Stomach (tissue), 8 donors: ENCODE measurements at regions not wholly inside any gene's neighbourhood (a gene's known extent, or its start where the extent isn't known, plus 50 kb on each side); places are given as distances from the start of the nearest gene placed in this dataset.

Experiments used
- DNase-seq, 2 donors: peaks; one replicate each; pipeline versions ENCODE4 v3.0.0 to v3.0.0-alpha.2; 2013 to 2019
- H3K27ac ChIP-seq, 5 donors: fragments of 200-600 bp in 4 of 5; sonication (generic) in 4 of 5; one replicate each; pipeline ENCODE4 v1.5.1; 2013 to 2019; ENCODE audit warnings: mild to moderate bottlenecking in 1 of 5, moderate library complexity in 1 of 5
- H3K27me3 ChIP-seq, 3 donors: fragments of 200-600 bp; sonication (generic); one replicate each; pipeline ENCODE4 v1.5.1; 2017 to 2019; ENCODE audit warnings: mixed run types in 1 of 3
- H3K36me3 ChIP-seq, 4 donors: fragments of 200-600 bp; sonication (generic); 1 replicate in 3 of 4; 2 replicates in 1 of 4; pipeline ENCODE4 v1.5.1; 2016 to 2019
- H3K4me1 ChIP-seq, 4 donors: fragments of 200-600 bp; sonication (generic); one replicate each; pipeline ENCODE4 v1.5.1; 2016 to 2019
- H3K4me3 ChIP-seq, 4 donors: fragments of 200-600 bp; sonication (generic) in 3 of 4; one replicate each; pipeline ENCODE4 v1.5.1; 2016 to 2019; ENCODE audit warnings: mild to moderate bottlenecking in 1 of 4
- H3K9me3 ChIP-seq, 4 donors: fragments of 200-600 bp; sonication (generic); one replicate each; pipeline ENCODE4 v1.5.1; 2016 to 2019
- EP300 ChIP-seq: sonication (generic); formaldehyde crosslinking; IDR thresholded peaks from one replicate; pipeline ENCODE4 v1.6.1; 2017; ENCODE audit warnings: antibody characterized with exemption
- POLR2A ChIP-seq, 4 donors: fragments of 450-650 bp; IDR thresholded peaks; one replicate each; pipeline ENCODE4 v1.6.1; 2016; ENCODE audit warnings: antibody characterized with exemption in 4 of 4, control low read depth in 2 of 4, mild to moderate bottlenecking in 1 of 4, moderate library complexity in 1 of 4
- POLR2AphosphoS5 ChIP-seq, 3 donors: sonication (generic); formaldehyde crosslinking; IDR thresholded peaks; one replicate each; pipeline ENCODE4 v1.6.1; 2016; ENCODE audit warnings: antibody characterized with exemption in 3 of 3
- WGBS, 5 donors: extraction: QIAGEN DNeasy Blood & Tissue Kit in 3 of 5; methylation state at CpG; one replicate each; pipeline versions ENCODE4 v1.1.5 to v1.1.7; 2013 to 2018; 5-methylcytosine and 5-hydroxymethylcytosine counted together
- intact Hi-C: fragments of 100-400 bp; cut with DNase I; formaldehyde crosslinking; loops from one replicate; pipeline ENCODE4 v1.15.1; 2023; ENCODE audit warnings: low total_unique reads
- TF ChIP-seq, protein P1 (sequence below), 7 experiments: fragments of 450-650 bp in 4 of 7; fragments of 200-600 bp in 3 of 7; sonication (generic) in 3 of 7; IDR thresholded peaks; one replicate each; pipeline ENCODE4 v1.5.1; 2016 to 2019; ENCODE audit warnings: antibody characterized with exemption in 7 of 7, control low read depth in 2 of 7, mild to moderate bottlenecking in 1 of 7
- donor health status: healthy with polysubstance abuse.
- donor health status: Bipolar disorder and iron deficiency.
- donor health status: healthy.

- no peak overlapping the region for H3K4me3 ChIP-seq
- 8 to 49% (median 21%) methylated on average over 2 of the region's 2 CpGs for WGBS, 5 donors
- TF ChIP-seq POLR2AphosphoS5 (IDR thresholded peaks at IDR 0.05): no peak
- no peak for TF ChIP-seq EP300
- no peak for TF ChIP-seq POLR2A (IDR thresholded peaks at IDR 0.05)
- TF ChIP-seq, protein P1, sequence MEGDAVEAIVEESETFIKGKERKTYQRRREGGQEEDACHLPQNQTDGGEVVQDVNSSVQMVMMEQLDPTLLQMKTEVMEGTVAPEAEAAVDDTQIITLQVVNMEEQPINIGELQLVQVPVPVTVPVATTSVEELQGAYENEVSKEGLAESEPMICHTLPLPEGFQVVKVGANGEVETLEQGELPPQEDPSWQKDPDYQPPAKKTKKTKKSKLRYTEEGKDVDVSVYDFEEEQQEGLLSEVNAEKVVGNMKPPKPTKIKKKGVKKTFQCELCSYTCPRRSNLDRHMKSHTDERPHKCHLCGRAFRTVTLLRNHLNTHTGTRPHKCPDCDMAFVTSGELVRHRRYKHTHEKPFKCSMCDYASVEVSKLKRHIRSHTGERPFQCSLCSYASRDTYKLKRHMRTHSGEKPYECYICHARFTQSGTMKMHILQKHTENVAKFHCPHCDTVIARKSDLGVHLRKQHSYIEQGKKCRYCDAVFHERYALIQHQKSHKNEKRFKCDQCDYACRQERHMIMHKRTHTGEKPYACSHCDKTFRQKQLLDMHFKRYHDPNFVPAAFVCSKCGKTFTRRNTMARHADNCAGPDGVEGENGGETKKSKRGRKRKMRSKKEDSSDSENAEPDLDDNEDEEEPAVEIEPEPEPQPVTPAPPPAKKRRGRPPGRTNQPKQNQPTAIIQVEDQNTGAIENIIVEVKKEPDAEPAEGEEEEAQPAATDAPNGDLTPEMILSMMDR (IDR thresholded peaks at IDR 0.05): no peak
- intact Hi-C loops: no loop called here
- peaks cover 0 to 16% (median 7%) of the 10 kb centered on the region in 4 donors for H3K4me1 ChIP-seq
- no peaks in the 10 kb centered on the region for H3K36me3 ChIP-seq
- peaks cover 0 to 3% (median 0%) of the 10 kb centered on the region in 4 donors for H3K9me3 ChIP-seq
- peak overlapping the region in 1 of 5 donors; percentile 22 for H3K27ac ChIP-seq
- no peaks in the 10 kb centered on the region for H3K27me3 ChIP-seq
- peak in 1 of 2 donors; percentile 14 for DNase-seq
Observed at GRCh38 chrX:43586830-43587229, 69.3 kb upstream of the MAOA start.

DNA sequence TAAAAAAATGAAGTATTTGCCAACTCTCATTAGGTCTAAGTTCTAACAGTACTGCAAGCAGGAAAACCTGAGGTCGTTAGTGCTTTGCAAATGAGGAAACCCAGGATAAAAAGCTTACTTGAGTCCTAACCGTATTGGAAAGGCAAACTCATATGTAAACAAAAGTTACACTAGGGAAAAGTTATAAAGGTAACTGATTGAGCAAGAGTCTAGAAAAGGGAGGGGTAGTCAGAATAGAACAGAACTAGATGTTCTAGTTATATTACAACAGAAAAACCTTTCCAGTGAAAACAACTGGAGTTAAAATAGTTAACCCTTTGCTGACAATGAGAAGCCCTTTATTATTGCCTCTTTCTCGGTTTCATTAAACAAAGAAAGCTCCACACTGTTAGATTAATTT, 66.4 kb upstream of the MAOA start:
- Histone ChIP-seq H3K9me3 (peaks cover 0 to 3% (median 0%) of the 10 kb centered on the region in 4 donors), H3K4me1 (peaks cover 0 to 26% (median 7%) of the 10 kb centered on the region in 4 donors), H3K27me3 (no peaks in the 10 kb centered on the region), H3K4me3 (no peak overlapping the region), H3K27ac (peak overlapping the region in 4 of 5 donors; percentile 71 to 80 (median 74)), H3K36me3 (no peaks in the 10 kb centered on the region)
- peak in 1 of 2 donors; percentile 59 for DNase-seq
- TF ChIP-seq, protein P1 (IDR thresholded peaks at IDR 0.05): no peak
- TF ChIP-seq POLR2AphosphoS5 (IDR thresholded peaks at IDR 0.05): peak; percentile 30 to 59 (median 39)
- no peak for TF ChIP-seq POLR2A (IDR thresholded peaks at IDR 0.05)
- TF ChIP-seq EP300: no peak
- intact Hi-C loops: no loop called here
- 8 to 20% (median 13%) methylated on average over 3 of the region's 3 CpGs for WGBS, 5 donors

DNA sequence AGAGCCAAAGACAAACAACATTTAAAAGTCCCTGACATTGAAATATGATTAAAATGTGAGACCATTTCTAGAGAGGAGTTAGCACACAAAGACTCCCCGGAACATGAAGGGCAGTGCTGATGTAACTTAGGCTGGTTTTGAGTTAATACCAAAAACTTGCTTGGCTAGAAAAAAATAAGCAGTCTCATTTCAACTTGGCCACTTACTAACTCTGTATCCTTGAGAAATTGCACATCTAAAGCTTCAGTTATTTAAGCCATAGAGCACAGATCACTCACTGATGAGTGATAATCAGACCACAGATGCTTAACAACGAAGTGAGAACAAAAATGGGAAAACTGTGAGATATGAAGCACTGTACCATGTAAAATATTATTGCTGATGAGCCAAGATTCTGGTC, 65.9 kb upstream of the MAOA start:
- Histone ChIP-seq H3K4me1 (peaks cover 0 to 26% (median 7%) of the 10 kb centered on the region in 4 donors), H3K9me3 (peaks cover 0 to 3% (median 0%) of the 10 kb centered on the region in 4 donors), H3K36me3 (no peaks in the 10 kb centered on the region), H3K27ac (peak overlapping the region in 4 of 5 donors; percentile 71 to 80 (median 74)), H3K4me3 (no peak overlapping the region), H3K27me3 (no peaks in the 10 kb centered on the region)
- DNase-seq: no peak
- intact Hi-C loops: no loop called here
- TF ChIP-seq EP300: no peak
- TF ChIP-seq POLR2AphosphoS5 (IDR thresholded peaks at IDR 0.05): no peak
- TF ChIP-seq, protein P1 (IDR thresholded peaks at IDR 0.05): no peak
- no peak for TF ChIP-seq POLR2A (IDR thresholded peaks at IDR 0.05)
- 11 to 38% (median 34%) methylated on average over 2 of the region's 2 CpGs for WGBS, 5 donors

DNA sequence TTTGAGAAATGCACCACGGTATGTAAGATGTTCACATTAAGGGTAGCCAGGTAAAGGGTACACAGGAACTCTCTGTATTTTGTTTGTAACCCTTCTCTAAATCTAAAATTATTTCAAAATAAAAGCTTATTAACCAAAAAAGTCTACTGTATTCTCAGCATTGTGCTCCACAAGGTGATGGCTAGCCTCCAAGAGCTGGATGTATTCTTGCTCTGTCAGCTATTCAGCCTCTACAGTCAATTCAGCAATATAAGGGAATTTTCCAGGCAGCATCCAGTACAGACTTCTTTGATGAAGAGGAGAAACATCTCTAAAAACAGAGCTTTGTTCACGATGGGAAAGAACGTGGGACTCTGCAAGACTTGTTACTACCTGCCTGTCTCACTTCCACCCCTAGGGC, 63.5 kb upstream of the MAOA start:
- H3K27me3 ChIP-seq: no peaks in the 10 kb centered on the region
- peaks cover 0 to 26% (median 7%) of the 10 kb centered on the region in 4 donors for H3K4me1 ChIP-seq
- 54 to 69% (median 66%) methylated on average over 3 of the region's 3 CpGs for WGBS, 5 donors
- intact Hi-C loops: no loop called here
- no peak overlapping the region for H3K27ac ChIP-seq
- no peak for TF ChIP-seq EP300
- TF ChIP-seq POLR2A (IDR thresholded peaks at IDR 0.05): no peak
- TF ChIP-seq, protein P1 (IDR thresholded peaks at IDR 0.05): no peak
- TF ChIP-seq POLR2AphosphoS5 (IDR thresholded peaks at IDR 0.05): no peak
- H3K4me3 ChIP-seq: no peak overlapping the region
- DNase-seq: peak in 1 of 2 donors; percentile 27
- peaks cover 0 to 3% (median 0%) of the 10 kb centered on the region in 4 donors for H3K9me3 ChIP-seq
- H3K36me3 ChIP-seq: no peaks in the 10 kb centered on the region
